Neural cell (in vitro differentiated cells): ENCODE measurements at regions not wholly inside any gene's neighbourhood (a gene's known extent, or its start where the extent isn't known, plus 50 kb on each side); places are given as distances from the start of the nearest gene placed in this dataset.

Source experiments
- CTCF ChIP-seq: fragments of 450-650 bp; IDR thresholded peaks from 2 replicates; pipeline ENCODE4 v1.5.1; 2014; ENCODE audit warnings: antibody characterized with exemption, mild to moderate bottlenecking, moderate library complexity; ENCODE audit not compliant: poor library complexity, severe bottlenecking
- EZH2 ChIP-seq: fragments of 200-600, 300-800 bp; shearing (Covaris generic), sonication (generic); IDR thresholded peaks from 2 replicates; pipeline ENCODE4 v1.6.1; 2014; ENCODE audit warnings: antibody characterized with exemption, low read length, borderline replicate concordance, mild to moderate bottlenecking; ENCODE audit not compliant: insufficient read depth, poor library complexity, severe bottlenecking
- MXI1 ChIP-seq: fragments of 450-650 bp; conservative IDR thresholded peaks from 2 replicates; pipeline ENCODE4 v1.6.1; 2014; ENCODE audit warnings: antibody characterized with exemption, mild to moderate bottlenecking; ENCODE audit not compliant: poor library complexity, severe bottlenecking
- POLR2AphosphoS5 ChIP-seq: IDR thresholded peaks from 2 replicates; pipeline ENCODE4 v1.6.1; 2012
- REST ChIP-seq: IDR thresholded peaks from 2 replicates; pipeline ENCODE4 v1.6.1; 2012; ENCODE audit warnings: borderline replicate concordance
- SMC3 ChIP-seq: fragments of 450-650 bp; conservative IDR thresholded peaks from 2 replicates; pipeline ENCODE4 v1.6.1; 2014; ENCODE audit warnings: antibody characterized with exemption, mild to moderate bottlenecking, moderate library complexity; ENCODE audit not compliant: poor library complexity
- TAF1 ChIP-seq: IDR thresholded peaks from 2 replicates; pipeline ENCODE4 v1.6.1; 2012; ENCODE audit warnings: low read depth

GRCh38 chr5:36395260-36395659 lies 93.6 kb upstream of the RANBP3L start:
- no peak for TF ChIP-seq CTCF
- TF ChIP-seq EZH2 = no peak
- no peak for TF ChIP-seq TAF1
- no peak for TF ChIP-seq REST
- TF ChIP-seq MXI1 = no peak
- no peak for TF ChIP-seq SMC3
- TF ChIP-seq POLR2AphosphoS5 = no peak
